Neural cell (in vitro differentiated cells): ENCODE measurements at regions not wholly inside any gene's neighbourhood (a gene's known extent, or its start where the extent isn't known, plus 50 kb on each side); places are given as distances from the start of the nearest gene placed in this dataset.

Experiments
- EP300 ChIP-seq: fragments of 450-650 bp; conservative IDR thresholded peaks from 2 replicates; pipeline ENCODE4 v1.6.1; 2014; ENCODE audit warnings: antibody characterized with exemption, mild to moderate bottlenecking, moderate library complexity; ENCODE audit not compliant: poor library complexity, severe bottlenecking
- EZH2 ChIP-seq: fragments of 200-600, 300-800 bp; shearing (Covaris generic), sonication (generic); IDR thresholded peaks from 2 replicates; pipeline ENCODE4 v1.6.1; 2014; ENCODE audit warnings: antibody characterized with exemption, low read length, borderline replicate concordance, mild to moderate bottlenecking; ENCODE audit not compliant: insufficient read depth, poor library complexity, severe bottlenecking
- POLR2AphosphoS5 ChIP-seq: IDR thresholded peaks from 2 replicates; pipeline ENCODE4 v1.6.1; 2012
- RAD21 ChIP-seq: fragments of 450-650 bp; conservative IDR thresholded peaks from 2 replicates; pipeline ENCODE4 v1.6.1; 2014; ENCODE audit warnings: antibody characterized with exemption, mild to moderate bottlenecking, moderate library complexity
- TAF1 ChIP-seq: IDR thresholded peaks from 2 replicates; pipeline ENCODE4 v1.6.1; 2012; ENCODE audit warnings: low read depth
- TF ChIP-seq, protein P1 (sequence below): fragments of 450-650 bp; IDR thresholded peaks from 2 replicates; pipeline ENCODE4 v1.5.1; 2014; ENCODE audit warnings: antibody characterized with exemption, mild to moderate bottlenecking, moderate library complexity; ENCODE audit not compliant: poor library complexity, severe bottlenecking

DNA sequence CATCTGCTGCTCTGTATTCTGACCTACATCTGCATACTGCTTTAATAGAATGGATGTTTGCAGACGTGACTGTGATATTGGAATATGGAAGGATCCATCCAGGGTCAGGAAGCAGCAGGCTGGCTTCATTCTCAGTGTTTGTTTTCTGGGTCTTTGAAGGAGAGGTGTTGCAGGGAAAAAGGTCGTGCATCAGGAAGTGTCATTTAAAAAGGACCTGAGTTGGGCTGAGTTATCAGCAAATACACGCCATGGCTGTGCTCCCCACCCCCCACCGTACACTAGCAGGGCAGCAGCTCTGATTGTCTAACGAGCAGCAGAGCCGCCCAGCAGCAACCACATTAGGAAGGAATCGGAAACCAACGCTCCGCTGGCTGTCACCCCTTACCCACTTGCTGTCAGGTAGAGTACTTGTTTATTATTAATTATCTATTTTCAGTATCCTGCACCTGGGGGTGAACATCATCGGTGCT, 63.1 kb upstream of the STEAP1B start:
- TF ChIP-seq, protein P1, sequence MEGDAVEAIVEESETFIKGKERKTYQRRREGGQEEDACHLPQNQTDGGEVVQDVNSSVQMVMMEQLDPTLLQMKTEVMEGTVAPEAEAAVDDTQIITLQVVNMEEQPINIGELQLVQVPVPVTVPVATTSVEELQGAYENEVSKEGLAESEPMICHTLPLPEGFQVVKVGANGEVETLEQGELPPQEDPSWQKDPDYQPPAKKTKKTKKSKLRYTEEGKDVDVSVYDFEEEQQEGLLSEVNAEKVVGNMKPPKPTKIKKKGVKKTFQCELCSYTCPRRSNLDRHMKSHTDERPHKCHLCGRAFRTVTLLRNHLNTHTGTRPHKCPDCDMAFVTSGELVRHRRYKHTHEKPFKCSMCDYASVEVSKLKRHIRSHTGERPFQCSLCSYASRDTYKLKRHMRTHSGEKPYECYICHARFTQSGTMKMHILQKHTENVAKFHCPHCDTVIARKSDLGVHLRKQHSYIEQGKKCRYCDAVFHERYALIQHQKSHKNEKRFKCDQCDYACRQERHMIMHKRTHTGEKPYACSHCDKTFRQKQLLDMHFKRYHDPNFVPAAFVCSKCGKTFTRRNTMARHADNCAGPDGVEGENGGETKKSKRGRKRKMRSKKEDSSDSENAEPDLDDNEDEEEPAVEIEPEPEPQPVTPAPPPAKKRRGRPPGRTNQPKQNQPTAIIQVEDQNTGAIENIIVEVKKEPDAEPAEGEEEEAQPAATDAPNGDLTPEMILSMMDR = no peak
- TF ChIP-seq EP300 = no peak
- TF ChIP-seq RAD21 = no peak
- TF ChIP-seq TAF1 = no peak
- TF ChIP-seq POLR2AphosphoS5 = no peak
- TF ChIP-seq EZH2 = no peak
